ENCODE measurements at regions not wholly inside any gene's neighbourhood (a gene's known extent, or its start where the extent isn't known, plus 50 kb on each side); places are given as distances from the start of the nearest gene placed in this dataset.

- Histone ChIP-seq H3K9me2 (ENCODE audit: insufficient read depth, low read length) (no peaks in the 10 kb centered on the region), H3K36me3 (ENCODE audit: insufficient read depth, low read length) (no peaks in the 10 kb centered on the region), H3K27me3 (ENCODE audit: insufficient read depth, low read depth, low read length) (no peaks in the 10 kb centered on the region), H4K20me1 (ENCODE audit: insufficient read depth) (no peaks in the 10 kb centered on the region), H3F3A (ENCODE audit: insufficient read depth, low read length, poor library complexity, severe bottlenecking) (no peaks in the 10 kb centered on the region), H2AFZ (ENCODE audit: low read depth, low read length) (no peak overlapping the region), H3K27ac (ENCODE audit: low read length) (no peak overlapping the region), H3K79me2 (replicated peaks; ENCODE audit: insufficient read depth, low read length) (no peaks in the 10 kb centered on the region), H3K4me2 (ENCODE audit: low read length) (no peak overlapping the region), H3K4me3 (ENCODE audit: low read length) (no peak overlapping the region), H3K9ac (ENCODE audit: low read length) (no peak overlapping the region), H3K9me3 (ENCODE audit: low read length) (no peaks in the 10 kb centered on the region)
- TF ChIP-seq REST (IDR thresholded peaks at IDR 0.05; ENCODE audit: borderline replicate concordance) (no peak), TAF1 (IDR thresholded peaks at IDR 0.05; ENCODE audit: low read depth) (no peak), EP300 (conservative IDR thresholded peaks at IDR 0.05; ENCODE audit: poor library complexity, severe bottlenecking) (no peak), RAD21 (conservative IDR thresholded peaks at IDR 0.05) (no peak), CTCF (IDR thresholded peaks at IDR 0.05; ENCODE audit: poor library complexity, severe bottlenecking) (no peak), EZH2 (IDR thresholded peaks at IDR 0.05; ENCODE audit: borderline replicate concordance, insufficient read depth, low read length, poor library complexity, severe bottlenecking) (no peak), SMC3 (conservative IDR thresholded peaks at IDR 0.05; ENCODE audit: poor library complexity) (no peak), MXI1 (conservative IDR thresholded peaks at IDR 0.05; ENCODE audit: poor library complexity, severe bottlenecking) (no peak), POLR2AphosphoS5 (IDR thresholded peaks at IDR 0.05) (no peak)
These were observed 56.3 kb upstream of the LNX1 start for GRCh38 chr4:53647547-53647946.

GRCh38 chr4:53646795-53647194 is 55.5 kb upstream of the LNX1 start:
- H3F3A ChIP-seq (ENCODE audit: insufficient read depth, low read length, poor library complexity, severe bottlenecking) = no peaks in the 10 kb centered on the region
- H3K4me2 ChIP-seq (ENCODE audit: low read length) = no peak overlapping the region
- H3K4me3 ChIP-seq (ENCODE audit: low read length) = no peak overlapping the region
- TF ChIP-seq POLR2AphosphoS5 (IDR thresholded peaks at IDR 0.05) = no peak
- no peak for TF ChIP-seq EZH2 (IDR thresholded peaks at IDR 0.05; ENCODE audit: borderline replicate concordance, insufficient read depth, low read length, poor library complexity, severe bottlenecking)
- TF ChIP-seq SMC3 (conservative IDR thresholded peaks at IDR 0.05; ENCODE audit: poor library complexity) = no peak
- TF ChIP-seq REST (IDR thresholded peaks at IDR 0.05; ENCODE audit: borderline replicate concordance) = no peak
- TF ChIP-seq RAD21 (conservative IDR thresholded peaks at IDR 0.05) = no peak
- TF ChIP-seq TAF1 (IDR thresholded peaks at IDR 0.05; ENCODE audit: low read depth) = no peak
- TF ChIP-seq EP300 (conservative IDR thresholded peaks at IDR 0.05; ENCODE audit: poor library complexity, severe bottlenecking) = no peak
- no peak for TF ChIP-seq CTCF (IDR thresholded peaks at IDR 0.05; ENCODE audit: poor library complexity, severe bottlenecking)
- H3K9me2 ChIP-seq (ENCODE audit: insufficient read depth, low read length) = no peaks in the 10 kb centered on the region
- H3K9ac ChIP-seq (ENCODE audit: low read length) = no peak overlapping the region
- H3K27me3 ChIP-seq (ENCODE audit: insufficient read depth, low read depth, low read length) = no peaks in the 10 kb centered on the region
- no peaks in the 10 kb centered on the region for H3K36me3 ChIP-seq (ENCODE audit: insufficient read depth, low read length)
- no peaks in the 10 kb centered on the region for H4K20me1 ChIP-seq (ENCODE audit: insufficient read depth)
- H2AFZ ChIP-seq (ENCODE audit: low read depth, low read length) = no peak overlapping the region
- H3K27ac ChIP-seq (ENCODE audit: low read length) = no peak overlapping the region
- H3K79me2 ChIP-seq (replicated peaks; ENCODE audit: insufficient read depth, low read length) = no peaks in the 10 kb centered on the region
- no peaks in the 10 kb centered on the region for H3K9me3 ChIP-seq (ENCODE audit: low read length)
